Lower leg skin (tissue), 4 donors: ENCODE measurements at regions not wholly inside any gene's neighbourhood (a gene's known extent, or its start where the extent isn't known, plus 50 kb on each side); places are given as distances from the start of the nearest gene placed in this dataset.
A peak's percentile ranks its signal among the peaks of the same experiment; 100 is the strongest.

Experiments
- DNase-seq, 2 donors: peaks; one replicate each; pipeline ENCODE4 v3.0.0-alpha.2; 2019; ENCODE audit warnings: low spot score in 2 of 2
- H3K4me3 ChIP-seq: fragments of 200-600 bp; sonication (generic); 2 replicates; pipeline ENCODE4 v1.5.1; 2017; ENCODE audit warnings: mild to moderate bottlenecking, low read depth; ENCODE audit not compliant: poor library complexity, severe bottlenecking
- POLR2A ChIP-seq, 2 donors: fragments of 450-650 bp; IDR thresholded peaks; one replicate each; pipeline ENCODE4 v1.6.1; 2016 to 2017; ENCODE audit warnings: antibody characterized with exemption in 2 of 2, mild to moderate bottlenecking in 1 of 2, moderate library complexity in 1 of 2
- WGBS, 2 donors: methylation state at CpG; one replicate each; pipeline ENCODE4 v1.1.5; 2018; 5-methylcytosine and 5-hydroxymethylcytosine counted together
- intact Hi-C: fragments of 100-400 bp; cut with DNase I; formaldehyde crosslinking; loops from one replicate; pipeline ENCODE4 v1.15.0; 2023; ENCODE audit warnings: low total_unique reads
- TF ChIP-seq, protein P1 (sequence below), 3 donors: fragments of 450-650 bp; IDR thresholded peaks; one replicate each; pipeline ENCODE4 v1.5.1; 2016; ENCODE audit warnings: antibody characterized with exemption in 3 of 3, mild to moderate bottlenecking in 3 of 3, moderate library complexity in 2 of 3

DNA sequence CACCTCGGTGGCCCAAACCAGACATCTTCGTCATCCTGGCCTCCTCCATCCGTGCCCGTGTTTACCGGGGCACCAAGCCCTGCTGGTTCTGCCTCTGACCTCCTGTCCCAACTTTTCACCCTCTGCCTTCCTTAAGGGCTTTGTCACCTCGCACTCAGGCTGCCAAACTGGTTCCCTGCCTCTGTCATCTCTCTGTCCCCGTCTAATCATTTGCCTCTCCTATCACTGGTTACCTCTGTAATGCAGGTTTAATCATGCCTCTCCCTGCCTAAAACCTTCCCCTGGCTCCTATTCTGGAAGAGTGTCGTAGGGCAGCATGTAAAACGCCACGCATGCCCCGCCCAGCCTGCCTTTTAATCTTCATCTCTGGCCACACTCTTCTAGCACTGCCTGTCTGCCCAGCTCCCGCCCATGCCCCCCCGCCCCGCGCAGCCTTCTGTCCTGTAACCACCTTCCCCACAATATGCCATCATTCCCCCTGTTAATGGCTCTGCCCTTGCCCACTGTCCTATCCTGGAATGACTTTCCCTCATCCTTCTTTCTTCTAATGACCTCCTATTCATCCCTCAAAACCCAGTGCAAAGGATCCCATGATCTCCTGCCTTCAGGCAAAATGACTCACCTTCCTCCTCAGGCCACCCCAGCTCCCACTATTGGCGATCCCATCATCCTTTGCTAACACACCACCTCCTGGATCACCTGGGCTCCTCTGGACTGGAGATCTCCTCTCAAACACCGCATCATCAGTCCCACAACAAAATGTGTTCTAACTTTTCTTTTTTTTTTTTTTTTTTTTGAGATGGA, 66.7 kb downstream of the PEX11G start:
- DNase-seq: peak in 1 of 2 donors; percentile 21
- H3K4me3 ChIP-seq: no peak overlapping the region
- intact Hi-C loops: no loop called here
- 63 to 74% methylated on average over 17 of the region's 17 CpGs for WGBS, 2 donors
- no peak for TF ChIP-seq POLR2A (IDR thresholded peaks at IDR 0.05)
- TF ChIP-seq, protein P1, sequence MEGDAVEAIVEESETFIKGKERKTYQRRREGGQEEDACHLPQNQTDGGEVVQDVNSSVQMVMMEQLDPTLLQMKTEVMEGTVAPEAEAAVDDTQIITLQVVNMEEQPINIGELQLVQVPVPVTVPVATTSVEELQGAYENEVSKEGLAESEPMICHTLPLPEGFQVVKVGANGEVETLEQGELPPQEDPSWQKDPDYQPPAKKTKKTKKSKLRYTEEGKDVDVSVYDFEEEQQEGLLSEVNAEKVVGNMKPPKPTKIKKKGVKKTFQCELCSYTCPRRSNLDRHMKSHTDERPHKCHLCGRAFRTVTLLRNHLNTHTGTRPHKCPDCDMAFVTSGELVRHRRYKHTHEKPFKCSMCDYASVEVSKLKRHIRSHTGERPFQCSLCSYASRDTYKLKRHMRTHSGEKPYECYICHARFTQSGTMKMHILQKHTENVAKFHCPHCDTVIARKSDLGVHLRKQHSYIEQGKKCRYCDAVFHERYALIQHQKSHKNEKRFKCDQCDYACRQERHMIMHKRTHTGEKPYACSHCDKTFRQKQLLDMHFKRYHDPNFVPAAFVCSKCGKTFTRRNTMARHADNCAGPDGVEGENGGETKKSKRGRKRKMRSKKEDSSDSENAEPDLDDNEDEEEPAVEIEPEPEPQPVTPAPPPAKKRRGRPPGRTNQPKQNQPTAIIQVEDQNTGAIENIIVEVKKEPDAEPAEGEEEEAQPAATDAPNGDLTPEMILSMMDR (IDR thresholded peaks at IDR 0.05): no peak
